Activated CD4-positive, alpha-beta T cell treated with anti-CD3 and anti-CD28 coated beads, Interleukin-2, amount 50 U/mL, for 24 hours (primary cell): ENCODE measurements at regions not wholly inside any gene's neighbourhood (a gene's known extent, or its start where the extent isn't known, plus 50 kb on each side); places are given as distances from the start of the nearest gene placed in this dataset.
"Not testable (repeated sequence)": the region's sequence is repeated elsewhere in the genome, so short reads cannot be mapped to it uniquely, and the experiment has no call there.

Source experiments
- DNase-seq, 2 donors: peaks; one replicate each; pipeline ENCODE4 v3.0.0-alpha.2; 2020; ENCODE audit warnings: low read depth in 1 of 2, low spot score in 1 of 2

DNA sequence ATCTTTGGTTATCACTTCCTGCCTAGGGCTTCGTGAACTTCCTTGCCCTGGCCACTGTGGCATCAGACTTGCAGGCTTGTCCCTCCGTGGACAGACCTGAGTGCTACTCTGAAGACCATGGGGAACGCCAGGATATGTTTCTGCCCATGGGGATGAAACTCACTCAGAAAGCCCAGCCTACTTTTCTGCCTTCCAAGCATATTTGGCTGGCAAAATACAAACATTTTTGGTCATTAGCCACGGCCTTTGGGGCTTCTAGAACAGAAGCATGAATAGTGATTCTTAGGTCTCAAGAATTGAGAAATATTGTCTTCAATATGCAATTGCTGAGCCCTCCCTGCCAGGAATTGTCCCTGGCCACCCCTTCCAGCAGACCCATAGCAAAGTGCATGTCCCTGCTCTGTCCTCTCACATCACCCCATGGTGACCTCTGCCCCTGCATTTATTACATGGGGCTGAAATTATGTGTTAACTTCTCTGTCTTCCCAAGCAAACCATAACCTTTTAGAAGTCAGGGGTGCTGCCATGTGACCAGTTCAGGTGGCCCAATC lies 152.4 kb downstream of the OSR1 start:
- no peak for DNase-seq

- DNase-seq: no peak
Observed at GRCh38 chr2:19203866-19204265, 154.6 kb downstream of the OSR1 start.

DNA sequence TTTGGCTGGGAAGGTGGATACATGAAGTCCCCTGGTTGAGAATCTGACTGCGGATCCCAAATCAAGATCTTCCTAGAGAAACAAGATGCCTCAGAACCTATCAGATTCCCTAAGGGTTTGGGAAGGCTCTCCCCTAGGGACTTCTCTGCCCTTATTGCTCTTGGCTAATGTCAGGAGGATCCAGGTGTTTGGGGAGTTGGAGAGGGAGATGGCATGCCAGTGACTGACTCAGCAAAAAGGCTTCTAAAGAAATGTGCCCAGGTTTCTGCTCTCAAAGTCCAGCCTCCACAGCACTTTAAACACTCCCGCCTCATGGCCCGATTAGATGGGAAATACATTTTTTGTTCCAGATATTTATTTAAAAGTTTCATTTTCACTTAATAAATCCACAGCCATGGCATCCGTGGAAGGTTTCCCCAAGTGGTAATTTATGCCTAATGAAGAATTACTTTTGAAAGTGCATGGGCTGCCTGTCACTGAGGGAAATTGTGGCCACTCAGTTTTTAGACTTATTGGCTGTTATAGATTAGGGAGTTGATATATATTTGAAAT lies 156.4 kb downstream of the OSR1 start:
- no peak for DNase-seq

DNA sequence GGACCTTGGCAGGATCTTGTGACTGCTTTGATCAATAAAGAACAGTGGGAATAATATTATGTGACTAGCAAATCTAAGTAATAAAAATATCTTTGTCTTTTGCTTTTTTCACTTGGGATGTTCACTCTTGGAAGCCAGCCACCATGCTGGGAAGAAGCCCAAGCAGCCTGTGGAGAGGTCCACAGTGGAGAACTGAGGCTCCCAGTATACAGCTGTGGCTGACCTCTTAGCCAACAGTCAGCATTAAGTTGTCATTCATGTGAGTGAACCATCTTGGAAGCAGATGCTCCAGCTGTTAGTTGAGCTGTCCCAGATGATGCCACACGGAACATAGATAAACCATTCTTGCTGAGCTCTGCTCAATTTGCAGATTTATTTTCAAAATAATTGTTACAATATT lies 160.0 kb downstream of the OSR1 start:
- DNase-seq: no peak

- DNase-seq: no peak
Observed at GRCh38 chr2:19195661-19196060, 162.8 kb downstream of the OSR1 start.

DNA sequence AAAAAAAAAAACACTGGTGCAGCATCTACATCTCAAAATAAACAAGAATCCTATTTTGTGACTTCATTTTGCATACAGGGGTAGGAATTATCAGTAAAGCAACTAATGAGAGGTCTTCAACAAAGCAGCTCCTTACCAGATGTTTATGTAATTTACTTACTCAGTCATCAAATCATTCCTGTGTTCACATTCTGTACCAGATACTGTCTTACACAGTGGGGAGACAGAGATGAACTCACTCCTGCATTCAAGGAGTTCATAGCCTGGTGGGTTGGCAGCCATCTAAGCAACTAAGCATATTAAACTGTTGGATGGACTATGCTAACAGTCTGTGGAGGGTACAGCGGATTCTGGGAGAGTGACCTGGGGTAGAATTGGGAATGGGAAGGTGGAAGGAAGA lies 169.0 kb downstream of the OSR1 start:
- DNase-seq: no peak

GRCh38 chr2:19187323-19188020 lies 171.0 kb downstream of the OSR1 start:
- DNase-seq: no peak

GRCh38 chr2:19185086-19185485 lies 173.3 kb downstream of the OSR1 start:
- no peak for DNase-seq

DNA sequence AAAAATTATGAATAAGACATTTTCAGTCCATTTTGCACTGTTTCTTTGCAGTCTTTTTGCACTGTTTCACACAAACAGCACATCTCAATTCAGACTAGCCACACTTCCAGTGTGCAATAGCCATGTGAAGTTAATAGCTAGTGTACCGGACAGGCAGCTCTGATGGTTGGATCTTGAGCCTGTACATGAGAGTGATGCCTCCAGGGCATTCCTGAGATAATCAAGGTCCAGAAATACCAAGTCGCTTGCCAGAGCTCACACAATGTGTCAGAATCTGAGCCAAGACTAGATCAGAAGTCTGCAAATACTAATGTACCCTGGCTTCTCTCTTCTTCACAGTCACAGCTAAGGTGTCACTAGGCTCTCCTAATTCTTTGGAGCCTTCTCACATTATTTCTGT lies 180.2 kb downstream of the OSR1 start:
- DNase-seq: no peak

GRCh38 chr2:19176977-19177376 lies 181.4 kb downstream of the OSR1 start:
- DNase-seq: no peak

GRCh38 chr2:19176172-19176852 lies 182.1 kb downstream of the OSR1 start:
- DNase-seq: no peak

GRCh38 chr2:19174176-19174575 lies 184.2 kb downstream of the OSR1 start:
- no peak for DNase-seq

DNA sequence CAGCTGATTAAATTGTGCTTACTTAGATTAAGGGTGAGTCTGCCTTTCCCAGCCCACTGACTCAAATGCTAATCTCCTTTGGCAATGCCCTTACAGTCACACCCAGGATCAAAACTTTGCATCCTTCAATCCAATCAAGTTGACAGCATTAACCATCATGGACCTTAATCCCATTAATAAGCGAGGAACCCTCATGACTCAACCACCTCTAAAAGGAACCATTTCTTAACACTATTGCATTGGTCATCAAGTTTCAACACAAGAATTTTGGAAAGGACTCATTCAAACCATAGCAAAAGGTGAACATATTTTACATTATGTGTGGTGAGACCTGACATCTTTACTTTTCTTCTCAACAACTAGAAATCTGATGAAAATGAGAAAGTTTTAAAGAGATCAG lies 187.0 kb downstream of the OSR1 start:
- no peak for DNase-seq

- DNase-seq: no peak
Observed at GRCh38 chr2:19169134-19169768, 189.2 kb downstream of the OSR1 start.

- DNase-seq: not testable (repeated sequence)
Observed at GRCh38 chr2:19164099-19164498, 194.3 kb downstream of the OSR1 start.

GRCh38 chr2:19158896-19159295 lies 199.5 kb downstream of the OSR1 start:
- no peak for DNase-seq

DNA sequence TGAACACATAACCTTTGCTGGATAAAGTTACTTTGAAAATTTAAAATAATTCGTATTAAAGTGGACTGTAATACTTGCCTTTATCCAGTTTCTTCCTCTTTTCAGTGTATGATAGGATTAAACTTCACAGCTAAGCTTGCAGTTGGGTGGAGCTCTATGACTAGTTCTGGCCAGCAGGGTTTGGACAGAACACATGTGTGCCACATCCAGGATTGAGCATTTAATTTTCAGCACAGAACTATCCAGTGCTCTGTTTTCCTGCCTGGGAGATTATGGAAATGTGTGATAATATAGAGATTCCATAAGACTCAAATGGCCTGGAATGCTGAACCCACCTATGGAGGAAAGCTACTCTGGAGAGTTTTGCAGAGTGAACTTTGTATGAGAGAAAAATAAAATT lies 200.2 kb downstream of the OSR1 start:
- DNase-seq: no peak

DNA sequence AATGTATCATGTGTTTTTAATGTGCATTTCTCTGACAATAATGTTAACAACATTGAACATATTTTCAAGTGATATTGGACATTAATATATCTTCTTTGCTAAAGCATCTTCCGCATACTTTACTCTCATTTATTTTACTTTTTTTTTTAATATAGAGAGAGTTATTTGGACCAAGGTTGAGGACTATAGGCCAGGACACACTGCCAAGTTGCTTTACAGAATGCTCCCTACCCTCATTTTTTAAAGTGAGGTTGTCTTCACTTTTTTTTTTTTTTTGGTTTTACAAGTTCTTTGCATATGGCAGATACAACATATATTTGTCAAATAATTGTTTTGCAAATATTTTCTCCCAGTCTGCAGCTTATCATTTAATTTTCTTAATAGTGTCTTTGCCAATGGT lies 201.8 kb downstream of the OSR1 start:
- DNase-seq: no peak

GRCh38 chr2:19150726-19151125 lies 207.7 kb downstream of the OSR1 start:
- no peak for DNase-seq

DNA sequence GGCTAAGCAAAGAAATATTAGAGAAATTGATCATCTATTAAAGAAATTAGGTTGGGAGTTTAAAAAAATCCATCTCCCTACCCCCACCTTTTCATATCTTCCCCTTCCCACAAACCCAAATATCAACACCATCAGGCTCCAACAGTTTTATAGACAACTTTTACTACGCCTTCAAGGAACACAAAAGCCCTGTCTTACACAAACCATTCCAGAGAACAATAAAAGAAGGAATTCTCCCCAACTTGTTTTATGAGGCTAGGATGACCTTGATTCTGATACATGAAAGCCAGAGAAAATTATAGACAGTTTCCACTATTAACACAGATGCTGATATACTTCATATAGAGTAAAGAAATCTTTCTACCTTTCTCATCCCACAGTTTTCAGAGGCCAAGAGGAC lies 211.6 kb downstream of the OSR1 start:
- no peak for DNase-seq

DNA sequence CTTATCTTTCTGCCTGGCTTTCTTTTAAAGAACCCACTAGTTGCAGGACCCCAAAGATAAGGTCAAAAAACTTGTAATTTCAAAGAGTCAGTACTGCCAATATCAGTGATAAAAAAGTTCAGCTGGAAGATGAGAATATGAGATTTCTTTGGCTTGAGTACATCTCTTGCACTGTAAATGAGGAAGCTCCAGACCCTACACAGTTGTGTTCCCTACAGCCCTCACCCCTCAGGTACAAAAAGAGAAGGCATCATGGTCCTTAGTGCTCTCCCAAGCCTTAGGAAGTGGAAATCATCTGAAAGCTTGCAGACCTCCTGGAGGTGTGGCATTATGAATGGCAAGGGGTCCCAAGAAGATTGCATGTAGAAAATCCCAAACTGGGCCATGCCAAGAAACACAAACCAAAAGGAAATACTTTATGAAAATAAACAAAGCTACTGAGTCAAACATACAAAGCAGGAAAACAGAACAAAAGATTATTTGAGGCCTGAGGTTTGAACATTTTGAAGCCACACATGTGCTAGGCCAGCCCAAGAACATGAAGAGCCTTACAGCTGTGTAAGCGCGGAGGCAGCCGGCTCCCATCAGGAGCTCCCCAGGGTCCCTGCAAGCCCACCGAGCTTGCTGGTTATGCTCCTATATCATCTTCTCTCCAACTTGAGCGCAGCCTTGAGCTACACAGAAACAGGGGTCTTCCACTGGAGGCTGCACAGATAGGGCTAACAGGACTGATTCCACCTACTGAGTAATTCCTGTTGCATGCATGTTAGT lies 217.0 kb downstream of the OSR1 start:
- no peak for DNase-seq
